GM12892 (cell line): ENCODE measurements at regions not wholly inside any gene's neighbourhood (a gene's known extent, or its start where the extent isn't known, plus 50 kb on each side); places are given as distances from the start of the nearest gene placed in this dataset.

Experiments used
- POLR2A ChIP-seq: IDR thresholded peaks from 2 replicates; pipeline ENCODE4 v1.6.1; 2011; ENCODE audit warnings: low read depth, low read length, control low read depth
- POLR2AphosphoS5 ChIP-seq: IDR thresholded peaks from 2 replicates; pipeline ENCODE4 v1.6.1; 2011; ENCODE audit warnings: low read depth, low read length, control low read depth
- TAF1 ChIP-seq: IDR thresholded peaks from 2 replicates; pipeline ENCODE4 v1.6.1; 2011; ENCODE audit warnings: low read depth, mild to moderate bottlenecking, control low read depth, low read length, borderline replicate concordance

GRCh38 chr9:126207256-126207655, 119.4 kb upstream of the MVB12B start:
- TF ChIP-seq POLR2A: no peak
- no peak for TF ChIP-seq POLR2AphosphoS5
- no peak for TF ChIP-seq TAF1
